Cardiac muscle cell (in vitro differentiated cells and primary cell): ENCODE measurements at regions not wholly inside any gene's neighbourhood (a gene's known extent, or its start where the extent isn't known, plus 50 kb on each side); places are given as distances from the start of the nearest gene placed in this dataset.

Experiments
- DNase-seq, 2 donors: peaks; one replicate each; pipeline versions ENCODE4 v3.0.0 to v3.0.0-alpha.2; 2010 to 2017; ENCODE audit warnings: low read depth in 1 of 2, low spot score in 1 of 2
- H3K27ac ChIP-seq: fragments of 200-600 bp; sonication (generic); 2 replicates; pipeline ENCODE4 v1.5.1; 2016
- H3K27me3 ChIP-seq: fragments of 200-600 bp; sonication (generic); 2 replicates; pipeline ENCODE4 v1.6.0; 2016; ENCODE audit warnings: control low read depth
- H3K36me3 ChIP-seq: fragments of 200-600 bp; sonication (generic); 2 replicates; pipeline ENCODE4 v1.5.1; 2016; ENCODE audit warnings: control low read depth
- H3K4me1 ChIP-seq: fragments of 200-600 bp; sonication (generic); 2 replicates; pipeline ENCODE4 v1.8.1; 2017; ENCODE audit warnings: low read depth, mild to moderate bottlenecking, mixed run types
- H3K4me3 ChIP-seq: fragments of 200-600 bp; sonication (generic); 2 replicates; pipeline ENCODE4 v1.5.1; 2016; ENCODE audit warnings: mild to moderate bottlenecking
- H3K9me3 ChIP-seq: fragments of 200-600 bp; sonication (generic); 2 replicates; pipeline ENCODE4 v1.5.1; 2017; ENCODE audit warnings: low read depth, mild to moderate bottlenecking, control low read depth
- TF ChIP-seq, protein P1 (sequence below): IDR thresholded peaks from 2 replicates; pipeline ENCODE4 v1.5.1; 2012; ENCODE audit warnings: low read depth, mild to moderate bottlenecking, low read length

GRCh38 chr2:167608487-167608886 lies 638.9 kb downstream of the STK39 start:
- no peaks in the 10 kb centered on the region for H3K27me3 ChIP-seq
- no peaks in the 10 kb centered on the region for H3K9me3 ChIP-seq
- H3K4me1 ChIP-seq: no peaks in the 10 kb centered on the region
- H3K36me3 ChIP-seq: no peaks in the 10 kb centered on the region
- no peak for DNase-seq
- TF ChIP-seq, protein P1, sequence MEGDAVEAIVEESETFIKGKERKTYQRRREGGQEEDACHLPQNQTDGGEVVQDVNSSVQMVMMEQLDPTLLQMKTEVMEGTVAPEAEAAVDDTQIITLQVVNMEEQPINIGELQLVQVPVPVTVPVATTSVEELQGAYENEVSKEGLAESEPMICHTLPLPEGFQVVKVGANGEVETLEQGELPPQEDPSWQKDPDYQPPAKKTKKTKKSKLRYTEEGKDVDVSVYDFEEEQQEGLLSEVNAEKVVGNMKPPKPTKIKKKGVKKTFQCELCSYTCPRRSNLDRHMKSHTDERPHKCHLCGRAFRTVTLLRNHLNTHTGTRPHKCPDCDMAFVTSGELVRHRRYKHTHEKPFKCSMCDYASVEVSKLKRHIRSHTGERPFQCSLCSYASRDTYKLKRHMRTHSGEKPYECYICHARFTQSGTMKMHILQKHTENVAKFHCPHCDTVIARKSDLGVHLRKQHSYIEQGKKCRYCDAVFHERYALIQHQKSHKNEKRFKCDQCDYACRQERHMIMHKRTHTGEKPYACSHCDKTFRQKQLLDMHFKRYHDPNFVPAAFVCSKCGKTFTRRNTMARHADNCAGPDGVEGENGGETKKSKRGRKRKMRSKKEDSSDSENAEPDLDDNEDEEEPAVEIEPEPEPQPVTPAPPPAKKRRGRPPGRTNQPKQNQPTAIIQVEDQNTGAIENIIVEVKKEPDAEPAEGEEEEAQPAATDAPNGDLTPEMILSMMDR: no peak
- H3K27ac ChIP-seq: no peak overlapping the region
- H3K4me3 ChIP-seq: no peak overlapping the region

DNA sequence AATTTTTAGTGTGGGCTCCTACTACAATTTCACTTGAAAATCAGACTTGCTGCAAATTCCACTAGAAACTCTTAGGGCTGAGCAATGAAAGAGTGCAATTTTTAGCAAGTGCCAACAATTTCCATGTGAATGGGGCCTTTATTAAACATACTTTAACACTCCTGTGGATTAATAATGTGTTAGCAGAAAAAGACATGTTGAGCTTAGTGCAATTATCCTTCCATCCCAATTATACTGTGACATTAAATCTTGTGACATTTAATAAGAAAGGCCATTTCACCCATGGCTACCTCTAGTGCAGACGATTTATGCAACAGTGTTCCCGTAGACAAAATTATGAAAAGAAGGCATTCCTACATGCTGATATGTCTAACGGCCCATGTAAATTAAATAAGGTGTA lies 639.7 kb downstream of the STK39 start:
- no peak overlapping the region for H3K27ac ChIP-seq
- no peaks in the 10 kb centered on the region for H3K36me3 ChIP-seq
- no peak overlapping the region for H3K4me3 ChIP-seq
- TF ChIP-seq, protein P1: no peak
- no peak for DNase-seq
- no peaks in the 10 kb centered on the region for H3K4me1 ChIP-seq
- no peaks in the 10 kb centered on the region for H3K27me3 ChIP-seq
- no peaks in the 10 kb centered on the region for H3K9me3 ChIP-seq

DNA sequence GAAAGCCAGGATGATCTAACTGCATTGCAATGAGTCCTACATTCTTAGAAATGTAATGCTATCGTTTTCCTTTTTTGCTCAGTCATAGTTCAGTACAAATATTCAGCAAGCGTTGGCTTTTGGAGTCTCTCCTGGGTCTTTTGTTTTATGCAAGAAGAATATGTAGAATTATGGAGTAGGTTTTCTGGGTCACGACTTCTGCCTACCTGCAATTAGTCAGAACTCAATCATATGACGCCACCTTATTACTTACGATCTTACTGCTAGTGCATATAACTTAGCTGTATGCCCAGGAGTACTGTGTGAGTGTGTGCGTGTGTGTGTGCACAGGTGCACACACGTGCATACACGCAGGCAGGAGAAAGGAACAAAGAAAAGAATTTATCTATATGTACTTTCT lies 640.2 kb downstream of the STK39 start:
- no peaks in the 10 kb centered on the region for H3K27me3 ChIP-seq
- no peaks in the 10 kb centered on the region for H3K9me3 ChIP-seq
- H3K4me3 ChIP-seq: no peak overlapping the region
- H3K36me3 ChIP-seq: no peaks in the 10 kb centered on the region
- no peak for DNase-seq
- no peaks in the 10 kb centered on the region for H3K4me1 ChIP-seq
- TF ChIP-seq, protein P1: no peak
- no peak overlapping the region for H3K27ac ChIP-seq

DNA sequence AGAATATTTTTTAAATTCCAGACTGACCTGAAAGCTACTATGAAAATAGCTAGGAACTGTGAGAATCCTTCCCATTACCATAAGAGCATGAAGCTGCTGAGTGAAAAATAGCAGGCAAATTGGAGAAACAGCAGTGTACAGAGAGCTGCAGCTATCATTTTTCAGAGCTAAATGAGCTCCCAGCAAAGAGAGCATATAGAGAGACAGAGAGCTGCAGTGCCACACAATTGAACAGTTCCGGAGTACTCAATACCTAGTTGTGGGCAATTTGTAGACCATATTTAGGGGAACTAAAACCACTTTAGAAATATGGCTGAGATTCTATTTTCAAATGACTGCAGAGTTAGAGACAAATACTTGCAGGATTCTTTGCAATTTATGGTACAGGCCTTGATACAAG lies 645.3 kb downstream of the STK39 start:
- Histone ChIP-seq H3K9me3 (no peaks in the 10 kb centered on the region), H3K4me1 (no peaks in the 10 kb centered on the region), H3K27me3 (no peaks in the 10 kb centered on the region), H3K27ac (no peak overlapping the region), H3K4me3 (no peak overlapping the region), H3K36me3 (no peaks in the 10 kb centered on the region)
- TF ChIP-seq, protein P1: no peak
- DNase-seq: no peak

- DNase-seq: no peak
- no peaks in the 10 kb centered on the region for H3K4me1 ChIP-seq
- no peak overlapping the region for H3K4me3 ChIP-seq
- TF ChIP-seq, protein P1: no peak
- H3K27ac ChIP-seq: no peak overlapping the region
- no peaks in the 10 kb centered on the region for H3K9me3 ChIP-seq
- no peaks in the 10 kb centered on the region for H3K27me3 ChIP-seq
- H3K36me3 ChIP-seq: no peaks in the 10 kb centered on the region
These were observed 648.2 kb downstream of the STK39 start for GRCh38 chr2:167599219-167599618.

DNA sequence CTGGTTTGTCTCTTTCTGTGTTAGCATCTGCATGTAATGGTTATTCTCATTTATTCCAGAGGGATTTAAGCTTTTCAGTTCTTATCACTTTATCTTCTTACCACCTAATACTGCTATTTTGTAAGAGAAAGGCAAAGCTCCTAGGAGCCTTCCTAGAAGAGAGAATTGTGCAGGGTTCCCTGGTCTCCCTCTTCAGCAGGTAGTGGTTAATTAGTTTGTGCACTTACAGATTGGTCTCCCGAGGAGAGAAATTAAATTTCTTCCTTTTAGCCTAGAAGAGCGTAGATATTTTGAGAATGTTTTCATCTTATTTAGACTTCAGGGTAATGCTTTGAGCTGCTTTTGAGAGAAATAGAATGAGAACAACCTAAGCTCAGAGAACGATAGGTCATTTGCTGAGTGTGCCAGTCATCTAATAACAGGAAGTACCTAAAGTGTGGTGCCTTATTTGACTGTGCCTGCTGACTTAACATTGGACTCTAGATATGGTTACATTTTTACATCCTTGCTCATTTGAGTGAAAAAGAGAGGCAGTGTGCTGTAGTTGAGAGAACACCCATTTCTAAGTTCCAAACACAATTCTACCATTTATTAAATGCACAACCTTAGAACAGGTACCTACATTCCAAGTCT lies 651.4 kb downstream of the STK39 start:
- Histone ChIP-seq H3K36me3 (no peaks in the 10 kb centered on the region), H3K27me3 (no peaks in the 10 kb centered on the region), H3K4me1 (peaks cover 14% of the 10 kb centered on the region), H3K4me3 (no peak overlapping the region), H3K27ac (no peak overlapping the region), H3K9me3 (no peaks in the 10 kb centered on the region)
- TF ChIP-seq, protein P1: no peak
- DNase-seq: no peak
